HEK293T (cell line): ENCODE measurements at regions not wholly inside any gene's neighbourhood (a gene's known extent, or its start where the extent isn't known, plus 50 kb on each side); places are given as distances from the start of the nearest gene placed in this dataset.

Experiments
- BHLHE40 ChIP-seq: fragments of 450-650 bp; IDR thresholded peaks from 2 replicates; pipeline ENCODE4 v1.6.1; 2016; ENCODE audit warnings: mild to moderate bottlenecking, moderate library complexity, borderline replicate concordance
- CTBP1 ChIP-seq: fragments of 450-650 bp; IDR thresholded peaks from 2 replicates; pipeline ENCODE4 v1.6.1; 2016; ENCODE audit warnings: borderline replicate concordance
- FOXA1 ChIP-seq: fragments of 450-650 bp; IDR thresholded peaks from 2 replicates; pipeline ENCODE4 v1.6.1; 2016; ENCODE audit warnings: mild to moderate bottlenecking
- HDGF ChIP-seq: fragments of 450-650 bp; IDR thresholded peaks from 2 replicates; pipeline ENCODE4 v1.6.1; 2017; ENCODE audit warnings: antibody characterized with exemption, borderline replicate concordance
- L3MBTL2 ChIP-seq: fragments of 450-650 bp; conservative IDR thresholded peaks from 2 replicates; pipeline ENCODE4 v1.6.1; 2016; ENCODE audit warnings: mild to moderate bottlenecking
- NFRKB ChIP-seq: fragments of 450-650 bp; IDR thresholded peaks from 2 replicates; pipeline ENCODE4 v1.6.1; 2016; ENCODE audit warnings: mild to moderate bottlenecking, moderate library complexity
- SP1 ChIP-seq: fragments of 450-650 bp; IDR thresholded peaks from 2 replicates; pipeline ENCODE4 v1.6.1; 2017
- SUZ12 ChIP-seq: fragments of 450-650 bp; IDR thresholded peaks from 2 replicates; pipeline ENCODE4 v1.6.1; 2016; ENCODE audit warnings: mild to moderate bottlenecking
- TF ChIP-seq, protein P1 (sequence below): fragments of 450-650 bp; IDR thresholded peaks from 2 replicates; pipeline ENCODE4 v1.6.1; 2016

DNA sequence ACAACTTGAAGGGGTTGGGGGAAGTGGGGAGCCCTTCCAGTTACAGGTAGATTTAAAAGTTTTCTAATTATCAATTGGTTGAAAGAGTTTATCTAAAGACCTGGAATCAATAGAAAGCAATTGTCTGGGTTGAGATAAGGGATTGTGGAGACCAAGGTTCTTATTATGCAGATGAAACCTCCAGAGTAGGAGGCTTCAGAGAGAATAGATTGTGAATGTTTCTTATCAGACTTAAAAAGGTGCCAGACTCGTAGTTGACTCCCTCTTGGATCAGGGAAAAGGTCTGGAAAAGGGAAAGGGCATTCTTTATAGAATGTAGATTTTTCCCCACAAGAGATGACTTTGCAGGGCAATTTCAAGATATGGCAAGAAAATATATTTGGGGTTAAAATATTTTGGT is 100.8 kb downstream of the GADD45G start:
- TF ChIP-seq SP1, result no peak
- no peak for TF ChIP-seq CTBP1
- no peak for TF ChIP-seq HDGF
- no peak for TF ChIP-seq BHLHE40
- TF ChIP-seq, protein P1, sequence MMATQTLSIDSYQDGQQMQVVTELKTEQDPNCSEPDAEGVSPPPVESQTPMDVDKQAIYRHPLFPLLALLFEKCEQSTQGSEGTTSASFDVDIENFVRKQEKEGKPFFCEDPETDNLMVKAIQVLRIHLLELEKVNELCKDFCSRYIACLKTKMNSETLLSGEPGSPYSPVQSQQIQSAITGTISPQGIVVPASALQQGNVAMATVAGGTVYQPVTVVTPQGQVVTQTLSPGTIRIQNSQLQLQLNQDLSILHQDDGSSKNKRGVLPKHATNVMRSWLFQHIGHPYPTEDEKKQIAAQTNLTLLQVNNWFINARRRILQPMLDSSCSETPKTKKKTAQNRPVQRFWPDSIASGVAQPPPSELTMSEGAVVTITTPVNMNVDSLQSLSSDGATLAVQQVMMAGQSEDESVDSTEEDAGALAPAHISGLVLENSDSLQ, result no peak
- no peak for TF ChIP-seq FOXA1
- no peak for TF ChIP-seq NFRKB
- no peak for TF ChIP-seq L3MBTL2
- TF ChIP-seq SUZ12, result no peak
